DOHH2 (cell line): ENCODE measurements at regions not wholly inside any gene's neighbourhood (a gene's known extent, or its start where the extent isn't known, plus 50 kb on each side); places are given as distances from the start of the nearest gene placed in this dataset.

Experiments used
- EZH2phosphoT487 ChIP-seq: fragments of 200-600 bp; sonication (generic); IDR thresholded peaks from 2 replicates; pipeline ENCODE4 v1.6.1; 2017; ENCODE audit warnings: borderline replicate concordance, mild to moderate bottlenecking, antibody characterized with exemption, low read length, moderate library complexity, mixed read lengths
- TF ChIP-seq, protein P1 (sequence below): fragments of 200-600 bp; sonication (generic); IDR thresholded peaks from one replicate; pipeline ENCODE4 v1.5.1; 2014; ENCODE audit warnings: antibody characterized with exemption, mild to moderate bottlenecking, low read depth, low read length; ENCODE audit not compliant: poor library complexity, severe bottlenecking

DNA sequence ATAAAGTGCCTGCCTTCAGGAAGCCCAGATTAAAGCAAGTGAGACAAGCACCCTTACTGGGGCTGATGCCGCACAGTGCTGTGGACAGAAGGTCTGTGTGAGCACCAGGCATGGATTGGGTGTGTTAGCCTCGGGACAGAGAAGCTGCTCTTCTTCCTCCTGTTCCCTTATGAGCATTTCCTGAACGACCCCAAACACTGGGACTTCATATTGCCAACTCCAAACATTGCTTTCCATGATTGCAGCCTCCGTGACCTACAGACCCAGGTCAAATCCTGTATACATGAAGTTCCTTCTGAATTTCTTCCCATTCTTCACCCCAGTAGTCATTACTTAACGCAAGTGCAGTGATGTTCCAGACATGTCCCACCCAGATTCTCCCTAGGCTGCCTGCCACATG lies 129.8 kb upstream of the ALKAL2 start:
- TF ChIP-seq, protein P1, sequence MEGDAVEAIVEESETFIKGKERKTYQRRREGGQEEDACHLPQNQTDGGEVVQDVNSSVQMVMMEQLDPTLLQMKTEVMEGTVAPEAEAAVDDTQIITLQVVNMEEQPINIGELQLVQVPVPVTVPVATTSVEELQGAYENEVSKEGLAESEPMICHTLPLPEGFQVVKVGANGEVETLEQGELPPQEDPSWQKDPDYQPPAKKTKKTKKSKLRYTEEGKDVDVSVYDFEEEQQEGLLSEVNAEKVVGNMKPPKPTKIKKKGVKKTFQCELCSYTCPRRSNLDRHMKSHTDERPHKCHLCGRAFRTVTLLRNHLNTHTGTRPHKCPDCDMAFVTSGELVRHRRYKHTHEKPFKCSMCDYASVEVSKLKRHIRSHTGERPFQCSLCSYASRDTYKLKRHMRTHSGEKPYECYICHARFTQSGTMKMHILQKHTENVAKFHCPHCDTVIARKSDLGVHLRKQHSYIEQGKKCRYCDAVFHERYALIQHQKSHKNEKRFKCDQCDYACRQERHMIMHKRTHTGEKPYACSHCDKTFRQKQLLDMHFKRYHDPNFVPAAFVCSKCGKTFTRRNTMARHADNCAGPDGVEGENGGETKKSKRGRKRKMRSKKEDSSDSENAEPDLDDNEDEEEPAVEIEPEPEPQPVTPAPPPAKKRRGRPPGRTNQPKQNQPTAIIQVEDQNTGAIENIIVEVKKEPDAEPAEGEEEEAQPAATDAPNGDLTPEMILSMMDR: no peak
- no peak for TF ChIP-seq EZH2phosphoT487
